GM19239 (cell line): ENCODE measurements at regions not wholly inside any gene's neighbourhood (a gene's known extent, or its start where the extent isn't known, plus 50 kb on each side); places are given as distances from the start of the nearest gene placed in this dataset.

Experiments
- DNase-seq: peaks from one replicate; pipeline ENCODE4 v3.0.0; 2011; ENCODE audit warnings: low spot score; ENCODE audit not compliant: insufficient read length
- FAIRE-seq: peaks from 2 replicates; lab custom pipeline; 2011; peaks lifted over from hg19 to GRCh38; lab: Jason Lieb, UNC

DNA sequence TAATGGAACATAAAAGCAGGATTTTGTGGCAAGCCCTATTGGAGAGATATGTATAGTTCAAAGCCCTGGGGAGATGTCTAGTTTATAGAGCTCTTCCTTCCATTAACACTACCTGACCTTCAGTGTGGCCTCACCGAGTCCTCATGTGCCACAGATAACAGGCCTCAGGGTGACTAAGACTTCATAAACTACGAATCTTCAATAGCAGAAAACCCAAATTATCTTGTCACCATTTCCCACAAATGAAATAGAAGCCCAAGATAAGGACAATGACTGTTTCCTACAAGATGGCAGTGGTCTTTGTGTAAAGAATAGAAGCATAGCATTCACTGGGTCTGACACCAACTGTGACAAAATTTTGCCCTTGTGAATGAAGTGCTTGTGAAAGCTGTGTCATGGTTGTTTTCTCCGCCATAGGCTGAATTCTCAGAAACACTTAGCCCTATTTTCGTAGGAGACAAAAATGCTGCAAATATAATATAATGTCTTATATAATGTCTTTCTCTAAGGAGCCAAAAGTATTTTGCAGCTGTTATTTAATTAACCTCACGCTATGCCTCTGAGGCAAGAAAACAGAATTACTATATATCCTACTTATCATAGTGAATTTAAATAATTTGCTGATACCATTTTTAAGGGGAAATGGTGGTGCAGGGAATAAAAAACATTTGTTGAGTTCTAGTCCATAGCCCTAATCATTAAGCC is 136.7 kb upstream of the CWC22 start:
- FAIRE-seq: no peak

DNA sequence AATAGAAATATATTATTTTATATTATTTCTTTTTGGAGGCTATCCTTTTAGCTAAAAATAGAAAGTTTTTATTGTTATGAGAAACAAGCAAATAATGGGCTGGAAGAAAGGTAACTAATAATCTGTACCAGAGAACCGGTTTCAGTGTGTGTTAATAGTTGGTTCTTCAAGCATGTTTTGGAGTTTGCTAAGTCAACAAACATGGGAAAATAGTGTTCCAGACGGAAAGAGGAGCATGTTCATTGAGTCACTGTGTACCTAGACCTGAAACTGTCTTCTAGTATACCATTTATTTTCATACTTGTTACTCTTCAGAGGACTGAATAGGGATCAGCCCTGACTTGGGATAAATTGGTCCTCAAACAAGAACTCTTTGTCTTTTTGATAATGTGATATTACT is 134.5 kb upstream of the CWC22 start:
- no peak for FAIRE-seq
- DNase-seq: no peak

More for the DNA sequence above, 136.7 kb upstream of the CWC22 start:
- no peak for DNase-seq

GRCh38 chr2:180133736-180134135 is 126.6 kb upstream of the CWC22 start:
- FAIRE-seq (no peak), DNase-seq (no peak)

DNA sequence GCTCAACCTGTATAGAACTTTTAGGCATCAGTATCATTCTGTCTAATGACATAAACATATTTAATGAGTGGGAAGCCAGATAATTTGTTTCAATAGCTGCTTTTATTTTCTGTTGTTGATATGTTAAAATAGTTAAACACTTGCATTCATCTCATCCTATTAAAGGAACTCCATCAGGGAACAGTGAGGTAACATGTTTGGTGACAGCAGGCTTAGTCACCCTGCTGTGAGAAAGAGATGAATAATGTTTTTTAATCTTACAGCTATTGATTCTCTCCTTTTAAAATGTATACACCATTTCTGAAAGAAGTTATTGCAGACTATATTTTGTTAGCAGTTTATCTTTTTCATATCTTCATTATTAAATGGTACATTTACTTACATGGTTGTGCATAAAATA is 123.3 kb upstream of the CWC22 start:
- FAIRE-seq (no peak), DNase-seq (no peak)

DNA sequence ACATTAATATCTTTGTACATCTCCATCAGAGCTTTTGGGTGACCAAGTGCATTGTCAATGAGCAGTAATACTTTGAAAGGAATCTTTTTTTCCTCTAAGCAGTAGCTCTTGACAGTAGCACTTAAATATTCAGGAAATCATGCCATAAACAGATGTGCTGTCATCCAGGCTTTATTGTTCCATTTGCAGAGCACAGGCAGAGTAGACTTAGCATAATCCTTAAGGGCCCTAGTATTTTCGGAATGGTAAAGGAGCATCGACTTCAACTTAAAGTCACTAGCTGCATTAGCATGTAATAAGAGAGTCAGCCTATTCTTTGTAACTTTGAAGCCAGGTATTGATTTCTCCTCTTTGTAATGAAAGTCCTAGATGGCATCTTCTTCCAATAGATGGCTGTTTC is 121.8 kb upstream of the CWC22 start:
- FAIRE-seq (no peak), DNase-seq (no peak)

DNA sequence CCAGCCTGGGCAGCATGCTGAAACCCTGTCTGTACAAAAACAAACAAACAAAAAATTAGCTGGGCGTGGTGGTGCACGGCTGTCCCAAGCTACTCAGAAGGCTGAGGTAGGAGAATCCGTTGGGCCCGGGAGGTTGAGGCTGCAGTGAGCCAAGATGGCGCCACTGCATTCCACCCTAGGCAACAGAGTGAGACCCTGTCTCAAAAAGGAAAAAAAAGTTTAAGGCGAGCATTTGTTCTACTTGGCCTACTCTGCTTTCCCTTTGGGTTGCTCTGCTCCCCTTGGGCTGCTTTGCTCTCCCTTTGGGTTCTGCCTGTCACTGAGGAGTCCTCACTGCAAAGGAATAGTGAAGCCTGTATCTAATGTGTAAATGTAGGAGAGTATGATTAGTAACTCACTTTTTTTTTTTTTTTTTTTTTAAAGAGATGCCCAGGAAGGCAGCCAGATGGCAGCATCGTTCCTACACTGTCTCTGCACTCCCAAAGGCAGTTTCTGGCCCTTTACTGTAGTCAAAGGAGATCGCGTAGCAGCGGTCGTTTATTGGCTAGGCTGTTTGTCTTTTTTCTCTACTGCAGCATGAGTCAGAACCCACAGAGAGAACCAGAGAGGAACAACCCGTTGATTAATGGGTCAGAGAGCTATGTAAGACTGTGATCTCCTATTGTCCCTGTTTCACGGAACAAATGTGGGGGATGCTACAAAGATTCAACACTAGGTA is 118.3 kb upstream of the CWC22 start:
- DNase-seq: no peak
- no peak for FAIRE-seq

GRCh38 chr2:180124273-180125139 is 117.4 kb upstream of the CWC22 start:
- FAIRE-seq (peak; percentile 54), DNase-seq (peak; percentile 10)

- FAIRE-seq: no peak
- DNase-seq: no peak
Observed at GRCh38 chr2:180122874-180123273, 115.8 kb upstream of the CWC22 start.

DNA sequence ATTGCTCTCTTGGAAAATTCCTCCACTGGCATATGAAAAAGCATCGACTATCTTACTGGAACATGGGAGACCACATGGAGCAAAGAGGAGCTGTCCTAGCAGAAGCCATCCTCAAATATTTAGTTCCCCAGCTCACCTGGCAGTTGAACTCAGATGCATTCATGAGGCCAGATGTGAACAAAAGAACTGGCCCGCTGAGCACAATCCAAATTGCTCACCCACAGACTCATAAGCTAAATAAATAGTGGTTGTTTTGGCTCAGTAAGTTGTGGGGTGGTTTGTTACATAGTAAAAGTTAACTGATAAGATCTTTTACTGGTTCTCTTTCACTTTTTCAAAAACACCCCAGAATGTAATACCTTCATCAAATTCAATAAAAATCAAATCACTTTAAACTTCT is 108.6 kb upstream of the CWC22 start:
- no peak for DNase-seq
- no peak for FAIRE-seq

GRCh38 chr2:180115269-180115668 is 108.2 kb upstream of the CWC22 start:
- FAIRE-seq (no peak), DNase-seq (no peak)

- FAIRE-seq (no peak), DNase-seq (no peak)
Observed at GRCh38 chr2:180111901-180112300, 104.8 kb upstream of the CWC22 start.

- DNase-seq: no peak
- no peak for FAIRE-seq
Observed at GRCh38 chr2:180110469-180110868, 103.4 kb upstream of the CWC22 start.

DNA sequence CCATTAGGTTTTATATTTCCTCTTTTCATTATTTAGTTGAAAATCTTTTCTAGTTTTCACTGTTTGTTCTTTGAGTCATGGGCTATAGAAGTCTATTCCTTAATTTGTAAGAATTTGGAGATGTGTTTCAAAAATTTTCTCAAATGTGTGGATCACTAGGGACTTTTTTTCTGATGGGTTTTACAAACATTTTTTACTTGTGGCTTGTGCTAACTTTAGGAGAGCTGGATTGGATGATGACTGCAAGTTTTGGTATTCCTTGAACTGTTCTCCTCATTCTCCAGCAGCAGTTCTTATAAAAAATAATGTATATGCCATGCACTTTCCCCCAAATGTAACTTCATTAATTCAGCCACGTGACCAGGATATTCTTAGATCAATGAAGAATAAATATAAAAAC is 94.7 kb upstream of the CWC22 start:
- DNase-seq: no peak
- no peak for FAIRE-seq

DNA sequence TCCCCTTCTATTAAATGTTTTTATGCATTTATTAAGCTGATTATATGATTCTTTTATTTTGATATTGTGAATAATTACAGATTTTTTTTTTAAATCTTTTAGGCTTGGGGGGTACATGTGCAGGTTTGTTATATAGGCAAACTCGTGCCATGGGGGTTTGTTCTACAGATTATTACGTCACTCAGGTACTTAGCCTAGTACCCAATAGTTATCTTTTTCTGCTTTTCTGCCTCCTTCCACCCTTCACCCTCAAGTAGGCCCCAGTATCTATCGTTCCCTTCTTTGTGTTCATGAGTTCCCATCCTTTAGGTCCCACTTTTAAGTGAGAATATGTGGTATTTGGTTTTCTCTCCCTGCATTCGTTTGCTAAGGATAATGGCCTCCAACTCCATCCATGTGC is 92.2 kb upstream of the CWC22 start:
- DNase-seq: no peak
- no peak for FAIRE-seq

DNA sequence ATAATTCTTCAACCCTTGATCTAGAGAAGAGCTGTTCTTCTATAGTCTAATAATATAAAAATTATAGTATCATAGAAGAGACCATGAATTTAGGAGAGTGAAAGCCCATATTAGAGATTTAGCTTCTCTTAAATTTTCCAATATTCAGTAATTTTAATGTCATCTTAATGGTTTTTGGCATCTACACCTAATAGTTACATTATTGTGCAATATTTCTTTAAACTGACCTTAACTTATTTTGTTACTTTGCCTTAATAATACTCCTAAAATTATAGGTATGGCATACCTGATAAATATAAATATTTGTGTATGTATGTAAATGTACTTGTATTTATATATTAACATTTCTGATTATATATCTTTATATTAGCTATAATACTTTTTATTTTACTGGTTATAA is 78.0 kb upstream of the CWC22 start:
- no peak for DNase-seq
- no peak for FAIRE-seq

DNA sequence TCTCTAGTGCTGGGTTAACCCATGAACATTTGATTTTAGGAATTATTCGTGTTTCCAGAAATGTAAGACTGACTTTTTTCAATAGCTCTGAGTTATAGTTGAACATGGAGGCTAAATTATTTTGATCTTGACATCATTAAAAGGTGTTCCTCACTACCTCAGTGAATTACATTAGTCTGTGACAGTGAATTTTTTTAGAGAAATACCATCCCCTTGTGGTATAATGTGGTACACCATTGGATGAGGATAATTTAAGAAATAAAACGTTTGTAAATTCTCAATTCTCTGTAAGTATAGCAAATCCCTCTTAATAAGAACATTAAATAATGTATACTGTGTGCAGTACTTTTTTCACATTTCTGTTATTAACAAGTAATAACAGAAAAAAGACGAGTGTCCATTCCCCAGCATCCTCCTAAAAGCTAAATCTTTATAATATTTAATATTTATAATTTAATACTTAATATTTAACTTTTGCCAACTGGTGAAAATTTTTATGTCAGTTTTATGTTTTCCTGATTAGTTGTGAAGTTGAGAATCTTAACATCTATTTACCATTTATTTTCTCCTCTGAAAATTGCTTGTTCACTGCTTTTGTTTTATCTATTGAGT is 70.3 kb upstream of the CWC22 start:
- DNase-seq (no peak), FAIRE-seq (no peak)

GRCh38 chr2:180075870-180076269 is 68.8 kb upstream of the CWC22 start:
- no peak for DNase-seq
- no peak for FAIRE-seq

GRCh38 chr2:180071797-180072196 is 64.7 kb upstream of the CWC22 start:
- FAIRE-seq (no peak), DNase-seq (no peak)

GRCh38 chr2:180063494-180064092 is 56.5 kb upstream of the CWC22 start:
- no peak for FAIRE-seq
- DNase-seq: no peak

GRCh38 chr2:180062178-180062577 is 55.1 kb upstream of the CWC22 start:
- DNase-seq: no peak
- no peak for FAIRE-seq
